Omental fat pad (tissue), 3 donors: ENCODE measurements at regions not wholly inside any gene's neighbourhood (a gene's known extent, or its start where the extent isn't known, plus 50 kb on each side); places are given as distances from the start of the nearest gene placed in this dataset.

ENCODE experiments used
- ATAC-seq: fragments of 150-250 bp; one replicate; pipeline ENCODE4 v1.9.1; 2016; ENCODE audit warnings: mild to moderate bottlenecking, moderate library complexity; ENCODE audit not compliant: low FRiP score
- DNase-seq: peaks from one replicate; pipeline ENCODE4 v3.0.0-alpha.2; 2019; ENCODE audit warnings: low spot score
- TF ChIP-seq, protein P1 (sequence below), 3 donors: fragments of 450-650 bp; IDR thresholded peaks; one replicate each; pipeline ENCODE4 v1.5.1; 2016 to 2017; ENCODE audit warnings: antibody characterized with exemption in 3 of 3, mild to moderate bottlenecking in 3 of 3, moderate library complexity in 2 of 3

DNA sequence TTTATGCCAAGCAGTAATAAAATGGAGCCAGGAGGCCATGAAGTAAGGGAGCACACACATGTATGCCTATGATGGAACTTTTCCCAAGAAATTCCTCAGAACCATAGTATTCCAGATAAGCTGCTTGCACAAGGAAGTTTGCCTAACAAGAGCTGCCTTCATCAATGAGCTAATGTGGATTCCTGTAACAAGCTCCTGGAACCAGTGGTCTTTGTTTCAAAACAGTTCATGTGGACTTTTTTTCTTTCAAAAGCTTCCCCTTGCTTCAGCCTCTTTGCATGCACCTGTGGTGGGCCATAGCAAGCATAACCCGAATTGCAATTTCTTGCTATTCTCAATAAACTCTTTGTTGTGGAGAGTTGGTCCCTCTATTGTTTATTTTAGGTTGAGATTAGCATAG is 359.6 kb downstream of the UTRN start:
- ATAC-seq (no peak), DNase-seq (no peak)
- TF ChIP-seq, protein P1, sequence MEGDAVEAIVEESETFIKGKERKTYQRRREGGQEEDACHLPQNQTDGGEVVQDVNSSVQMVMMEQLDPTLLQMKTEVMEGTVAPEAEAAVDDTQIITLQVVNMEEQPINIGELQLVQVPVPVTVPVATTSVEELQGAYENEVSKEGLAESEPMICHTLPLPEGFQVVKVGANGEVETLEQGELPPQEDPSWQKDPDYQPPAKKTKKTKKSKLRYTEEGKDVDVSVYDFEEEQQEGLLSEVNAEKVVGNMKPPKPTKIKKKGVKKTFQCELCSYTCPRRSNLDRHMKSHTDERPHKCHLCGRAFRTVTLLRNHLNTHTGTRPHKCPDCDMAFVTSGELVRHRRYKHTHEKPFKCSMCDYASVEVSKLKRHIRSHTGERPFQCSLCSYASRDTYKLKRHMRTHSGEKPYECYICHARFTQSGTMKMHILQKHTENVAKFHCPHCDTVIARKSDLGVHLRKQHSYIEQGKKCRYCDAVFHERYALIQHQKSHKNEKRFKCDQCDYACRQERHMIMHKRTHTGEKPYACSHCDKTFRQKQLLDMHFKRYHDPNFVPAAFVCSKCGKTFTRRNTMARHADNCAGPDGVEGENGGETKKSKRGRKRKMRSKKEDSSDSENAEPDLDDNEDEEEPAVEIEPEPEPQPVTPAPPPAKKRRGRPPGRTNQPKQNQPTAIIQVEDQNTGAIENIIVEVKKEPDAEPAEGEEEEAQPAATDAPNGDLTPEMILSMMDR (IDR thresholded peaks at IDR 0.05), result no peak

DNA sequence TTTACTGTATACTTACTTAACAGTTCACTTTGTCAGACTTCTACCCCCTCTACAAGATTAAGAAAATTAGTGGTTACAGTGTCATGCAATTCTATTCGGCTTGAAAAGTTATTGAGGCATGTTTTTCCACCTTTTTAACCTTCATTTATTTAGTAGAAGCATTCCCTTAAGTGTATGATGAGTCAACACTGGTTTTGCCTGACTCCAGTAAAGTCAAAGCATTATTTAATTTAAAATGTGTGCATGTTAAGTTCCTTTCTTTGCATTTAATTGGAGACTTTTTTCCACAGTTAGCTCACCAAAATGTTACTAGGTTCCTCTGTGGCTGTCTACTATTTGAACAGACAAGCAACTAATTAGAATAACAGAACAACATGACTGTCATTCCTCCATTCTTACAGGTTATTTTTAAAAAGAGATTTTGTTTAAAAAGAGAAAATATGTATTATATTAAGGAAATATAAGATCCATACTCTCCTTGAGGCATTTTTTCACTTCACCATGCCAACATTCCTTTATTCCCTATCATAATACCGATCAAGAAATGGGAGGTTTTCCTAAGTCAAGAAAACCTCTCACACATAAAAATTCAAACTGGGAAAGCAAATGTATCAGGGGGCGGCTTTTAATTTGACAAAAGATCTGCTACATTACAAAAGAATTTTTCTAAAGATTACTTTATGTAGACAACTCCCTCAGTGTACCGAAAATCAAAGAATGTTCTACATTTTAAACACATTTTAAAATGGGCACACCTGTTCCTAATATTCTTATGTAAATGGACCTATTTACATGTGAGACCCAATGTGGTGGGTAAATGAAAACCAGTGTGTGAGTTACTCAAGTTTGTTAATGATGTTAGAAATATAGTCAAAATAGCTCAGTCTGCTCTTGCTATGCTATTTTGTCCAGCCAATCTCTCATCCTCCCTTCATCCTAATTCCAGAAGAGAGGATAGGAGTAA is 361.2 kb downstream of the UTRN start:
- DNase-seq, result no peak

DNA sequence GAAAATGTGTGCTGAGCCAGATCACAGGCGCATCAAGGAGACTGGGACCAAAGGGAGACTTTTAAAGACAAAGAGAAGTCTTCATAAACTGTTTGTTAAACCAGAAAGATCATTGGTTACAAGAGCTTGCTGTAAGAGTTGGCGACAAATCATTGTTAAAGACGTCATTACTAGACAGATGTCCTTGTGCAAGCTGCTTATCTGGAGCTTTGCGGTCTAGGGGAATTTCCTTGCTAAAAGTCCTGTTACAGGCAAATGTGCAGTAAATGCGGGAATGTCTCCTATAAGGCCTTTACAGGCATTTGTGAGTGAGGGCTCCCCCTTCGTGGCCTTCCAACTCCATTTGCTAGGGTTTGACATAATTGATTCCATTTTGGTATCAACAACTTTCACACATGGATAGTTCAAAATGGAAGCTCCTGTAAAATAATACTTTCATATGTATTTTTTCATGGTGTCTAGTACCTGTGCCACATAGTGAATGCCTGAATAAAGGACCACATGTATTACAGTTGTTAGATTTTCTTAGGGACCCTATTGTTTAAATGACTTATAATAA is 362.4 kb downstream of the UTRN start:
- ATAC-seq, result no peak
- DNase-seq, result no peak
- TF ChIP-seq, protein P1 (IDR thresholded peaks at IDR 0.05), result no peak

More for the DNA sequence above, 361.2 kb downstream of the UTRN start:
- TF ChIP-seq, protein P1 (IDR thresholded peaks at IDR 0.05), result no peak
- ATAC-seq, result no peak

DNA sequence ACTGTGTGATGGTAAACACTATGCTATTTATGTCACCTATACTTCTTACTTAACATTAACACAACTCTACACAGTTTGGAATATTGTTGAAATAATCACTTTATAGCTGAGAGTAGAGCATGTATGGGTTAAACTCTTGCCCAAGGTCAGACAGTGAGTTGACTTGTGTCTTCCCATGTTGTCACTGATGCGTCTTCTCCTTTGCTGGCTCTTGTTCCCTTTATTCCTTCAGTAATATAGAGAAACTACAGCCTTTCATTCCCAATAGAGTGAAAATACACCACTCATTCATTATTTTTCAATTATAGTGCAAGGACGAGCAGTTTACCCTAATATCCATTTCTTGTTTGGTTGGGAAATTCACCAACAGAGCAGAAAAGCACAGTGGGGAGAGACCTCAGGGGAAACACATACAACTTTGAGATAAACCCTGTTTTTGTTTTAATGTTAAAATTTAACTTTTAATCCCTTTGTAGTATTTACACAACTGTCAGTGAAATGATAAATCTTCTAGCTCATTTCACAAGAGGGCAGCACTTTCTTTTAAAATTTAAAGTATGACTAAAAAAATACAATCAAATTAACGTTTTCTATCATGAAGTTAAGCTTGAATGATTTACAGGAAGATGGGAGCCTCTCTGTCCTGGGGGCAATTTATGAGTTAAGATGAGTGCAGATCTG is 363.0 kb downstream of the UTRN start:
- TF ChIP-seq, protein P1 (IDR thresholded peaks at IDR 0.05), result no peak
- ATAC-seq, result no peak
- no peak for DNase-seq

DNA sequence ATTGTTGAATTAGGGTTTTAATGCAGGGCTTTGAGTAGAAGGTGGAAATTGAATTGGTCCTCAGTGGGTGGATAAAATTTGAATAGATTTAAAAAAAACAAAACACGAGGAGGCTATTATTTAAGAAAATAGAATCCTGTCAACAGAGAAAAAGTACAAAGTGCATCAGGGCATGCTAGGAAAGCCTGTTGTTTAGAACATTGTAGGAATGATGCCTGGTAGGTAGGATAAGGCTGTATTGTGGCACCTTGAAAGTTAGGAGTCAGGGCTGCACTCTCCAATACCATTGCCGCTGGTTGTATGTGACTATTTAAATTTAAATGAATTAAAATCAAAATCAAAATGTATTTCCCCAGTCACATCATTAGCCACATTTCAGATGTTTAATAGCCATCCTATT is 363.9 kb downstream of the UTRN start:
- DNase-seq (no peak), ATAC-seq (no peak)
- TF ChIP-seq, protein P1 (IDR thresholded peaks at IDR 0.05), result no peak

DNA sequence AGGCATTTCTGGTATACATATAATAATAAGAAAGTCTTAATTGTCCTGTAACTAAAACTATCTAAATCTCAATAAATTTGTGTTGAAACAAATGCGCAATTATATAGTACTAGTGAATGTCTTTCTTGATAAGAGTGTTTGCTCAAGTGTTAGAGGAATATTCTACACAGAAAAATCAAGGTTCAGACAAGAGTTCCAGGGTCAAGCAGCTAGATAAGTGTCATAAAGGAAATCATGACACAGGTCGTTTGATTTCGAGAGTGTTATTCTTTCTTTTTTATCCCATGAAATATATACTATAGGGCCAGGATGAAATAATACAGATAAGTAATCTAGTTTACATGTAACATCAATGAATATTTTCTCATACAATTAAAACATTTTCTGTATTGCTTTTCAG is 366.1 kb downstream of the UTRN start:
- TF ChIP-seq, protein P1 (IDR thresholded peaks at IDR 0.05), result no peak
- no peak for DNase-seq
- no peak for ATAC-seq
